ENCODE measurements at regions not wholly inside any gene's neighbourhood (a gene's known extent, or its start where the extent isn't known, plus 50 kb on each side); places are given as distances from the start of the nearest gene placed in this dataset.
A peak's percentile ranks its signal among the peaks of the same experiment; 100 is the strongest.
"Not testable (repeated sequence)": the region's sequence is repeated elsewhere in the genome, so short reads cannot be mapped to it uniquely, and the experiment has no call there.

DNA sequence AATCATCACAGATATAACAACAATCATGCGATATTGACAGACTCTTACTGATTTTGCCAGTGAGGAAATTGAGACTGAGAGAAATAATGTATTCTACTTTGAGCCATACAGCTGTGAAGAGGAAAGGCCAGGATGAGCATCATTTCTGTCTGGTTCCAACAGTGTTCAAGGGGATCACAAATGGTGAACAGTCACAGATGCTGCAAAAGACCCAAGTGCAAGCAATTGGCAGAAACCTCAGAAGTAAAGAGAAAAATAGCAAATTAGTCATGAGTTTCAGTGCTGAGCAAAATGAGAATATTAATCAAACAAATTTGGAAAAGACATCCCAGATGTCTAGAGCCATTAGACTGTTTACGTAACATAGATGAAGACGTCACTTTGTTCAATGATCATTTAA is 114.1 kb downstream of the RAB38 start:
- DNase-seq (ENCODE audit: low spot score), result no peak

GRCh38 chr11:88059326-88059725 is 115.9 kb downstream of the RAB38 start:
- no peak for DNase-seq (ENCODE audit: low spot score)

GRCh38 chr11:88051396-88051795 is 123.8 kb downstream of the RAB38 start:
- no peak for DNase-seq (ENCODE audit: low spot score)

GRCh38 chr11:88050247-88050646 is 125.0 kb downstream of the RAB38 start:
- DNase-seq (ENCODE audit: low spot score), result no peak

- DNase-seq (ENCODE audit: low spot score), result not testable (repeated sequence)
These were observed 130.0 kb downstream of the RAB38 start for GRCh38 chr11:88045288-88045687.

DNA sequence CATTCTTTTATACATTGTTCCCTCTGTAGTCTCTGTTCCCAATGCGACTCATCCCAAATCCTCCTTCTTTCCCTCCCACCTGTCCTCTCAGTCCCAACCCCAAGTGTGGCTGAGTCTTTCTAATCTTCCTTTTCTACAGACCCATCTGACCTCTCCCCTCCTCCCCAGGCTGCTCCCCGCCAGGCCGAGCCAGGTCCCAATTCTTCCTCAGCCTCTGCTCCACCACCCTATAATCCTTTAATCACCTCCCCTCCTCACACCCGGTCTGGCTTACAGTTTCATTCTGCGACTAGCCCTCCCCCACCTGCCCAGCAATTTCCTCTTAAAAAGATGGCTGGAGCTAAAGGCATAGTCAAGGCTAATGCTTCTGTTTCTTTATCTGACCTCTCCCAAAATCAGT is 130.6 kb downstream of the RAB38 start:
- DNase-seq (ENCODE audit: low spot score), result not testable (repeated sequence)

GRCh38 chr11:88043149-88043548 is 132.1 kb downstream of the RAB38 start:
- no peak for DNase-seq (ENCODE audit: low spot score)

GRCh38 chr11:88042647-88043046 is 132.6 kb downstream of the RAB38 start:
- no peak for DNase-seq (ENCODE audit: low spot score)

DNA sequence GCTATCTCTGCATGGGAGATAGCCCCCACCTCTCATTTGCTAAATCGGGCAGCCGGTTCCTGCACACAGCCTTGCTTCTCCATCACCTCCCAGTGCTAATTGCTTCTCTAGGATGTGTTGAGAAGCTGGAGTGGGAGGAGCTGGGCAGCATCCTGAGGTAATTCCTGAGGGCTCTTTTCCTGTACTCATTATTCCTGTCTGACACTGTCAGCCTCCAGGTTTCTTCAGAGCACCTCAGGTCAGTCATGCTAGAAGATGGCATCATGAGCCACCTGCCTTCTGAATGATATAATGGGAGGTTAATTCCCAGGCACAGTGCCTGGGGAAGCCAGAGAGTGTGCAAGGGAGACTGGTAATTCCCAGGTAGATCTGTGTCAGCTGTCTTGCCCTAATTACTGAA is 133.0 kb downstream of the RAB38 start:
- DNase-seq (ENCODE audit: low spot score), result no peak

DNA sequence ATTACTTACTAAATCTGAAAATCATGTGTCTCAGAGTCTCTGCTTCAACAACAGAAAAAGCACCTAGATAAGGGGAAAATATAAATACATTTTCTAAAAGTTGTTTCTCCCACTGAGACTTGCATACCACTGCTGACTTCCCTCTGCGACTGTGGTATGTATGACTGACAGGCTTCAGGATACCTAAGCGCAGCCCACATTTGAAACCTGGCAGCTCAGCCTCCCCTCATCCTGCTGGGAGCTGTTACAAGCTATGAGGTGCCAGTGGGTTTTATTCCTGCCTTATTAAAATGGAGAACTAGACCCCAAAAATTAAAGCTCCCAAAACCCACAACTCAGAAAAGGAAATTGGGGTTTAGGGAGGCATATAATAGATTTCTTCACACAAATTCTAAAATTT is 133.6 kb downstream of the RAB38 start:
- DNase-seq (ENCODE audit: low spot score), result no peak

GRCh38 chr11:88040148-88040496 is 135.1 kb downstream of the RAB38 start:
- no peak for DNase-seq (ENCODE audit: low spot score)

- DNase-seq (ENCODE audit: low spot score), result no peak
These were observed 135.6 kb downstream of the RAB38 start for GRCh38 chr11:88039476-88040147.

- DNase-seq (ENCODE audit: low spot score), result no peak
These were observed 137.2 kb downstream of the RAB38 start for GRCh38 chr11:88038063-88038462.

DNA sequence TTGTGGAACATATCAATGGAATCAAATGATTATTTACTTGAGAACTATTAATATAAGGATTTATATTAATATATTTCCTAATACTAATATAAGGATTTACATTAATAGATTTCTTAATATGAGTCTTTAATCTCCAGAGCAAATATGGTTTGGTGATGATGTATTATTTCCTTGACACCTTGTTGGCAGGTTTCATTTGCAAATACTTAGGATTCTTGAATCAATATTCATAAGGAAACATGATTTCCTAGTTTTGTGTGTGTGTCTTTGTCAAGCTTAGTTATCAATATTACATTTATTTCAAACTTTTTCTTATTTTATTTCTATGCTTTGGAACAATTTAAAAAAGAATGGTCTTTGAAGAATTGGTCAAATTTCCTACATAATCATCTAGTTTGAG is 138.5 kb downstream of the RAB38 start:
- no peak for DNase-seq (ENCODE audit: low spot score)

DNA sequence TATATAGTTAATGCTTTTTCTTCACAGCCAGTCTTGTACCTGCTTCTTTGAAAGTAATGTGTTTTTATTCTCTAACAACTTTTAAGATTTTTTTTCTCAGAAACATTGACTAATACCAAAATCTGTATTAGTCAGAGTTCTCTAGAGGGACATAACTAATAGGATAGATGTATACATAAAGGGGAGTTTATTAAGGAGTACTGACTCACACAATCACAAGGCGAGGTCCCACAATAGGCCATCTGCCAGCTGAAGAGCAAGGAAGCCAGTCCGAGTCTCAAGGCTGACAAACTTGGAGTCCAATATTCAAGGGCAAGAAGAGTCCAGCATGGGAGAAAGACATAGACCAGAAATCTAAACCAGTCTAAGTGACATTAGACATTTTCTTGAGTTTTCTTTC is 140.0 kb downstream of the RAB38 start:
- no peak for DNase-seq (ENCODE audit: low spot score)

DNA sequence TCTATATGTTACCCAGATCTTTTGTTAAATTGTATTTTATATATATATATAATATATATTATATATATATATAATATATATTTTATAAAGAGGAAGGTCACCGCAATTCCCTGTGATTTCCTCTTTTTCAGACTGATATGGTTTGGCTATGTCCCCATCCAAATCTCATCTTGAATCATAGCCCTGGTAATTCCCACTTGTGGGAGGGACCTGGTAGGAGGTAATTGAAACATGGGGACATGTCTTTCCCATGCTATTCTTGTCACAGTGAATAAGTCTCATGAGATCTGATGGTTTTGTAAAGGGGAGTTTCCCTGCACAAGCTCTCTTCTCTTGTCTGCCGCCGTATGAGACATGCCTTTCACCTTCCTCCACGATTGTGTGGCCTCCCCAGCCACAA is 157.6 kb downstream of the RAB38 start:
- DNase-seq (ENCODE audit: low spot score), result no peak

GRCh38 chr11:88016392-88017170 is 158.7 kb downstream of the RAB38 start:
- DNase-seq (ENCODE audit: low spot score), result peak; percentile 40

DNA sequence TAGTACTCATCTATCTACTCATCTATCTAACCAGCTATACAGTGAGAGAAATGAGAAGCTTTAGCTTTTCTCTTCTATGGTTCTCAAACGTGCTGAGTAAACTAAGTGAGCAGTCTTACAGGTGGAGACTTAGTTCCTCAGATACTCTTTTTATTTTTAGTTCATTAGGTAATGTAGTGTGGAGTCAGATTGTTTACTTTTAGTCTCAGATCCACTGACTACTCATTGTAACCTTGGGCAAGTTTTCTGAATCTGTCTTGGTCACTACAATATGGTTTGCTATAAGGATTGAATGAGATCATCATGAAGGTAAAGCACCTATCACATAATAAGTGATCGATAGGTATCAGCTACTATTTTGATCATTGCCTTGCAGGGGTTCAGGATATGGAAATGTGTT is 160.1 kb downstream of the RAB38 start:
- DNase-seq (ENCODE audit: low spot score), result no peak

GRCh38 chr11:88013508-88014065 is 161.7 kb downstream of the RAB38 start:
- DNase-seq (ENCODE audit: low spot score), result no peak

- no peak for DNase-seq (ENCODE audit: low spot score)
These were observed 162.8 kb downstream of the RAB38 start for GRCh38 chr11:88012456-88012855.

GRCh38 chr11:87976009-87976408 is 199.2 kb downstream of the RAB38 start:
- no peak for DNase-seq (ENCODE audit: low spot score)

GRCh38 chr11:87974797-87975196 is 200.4 kb downstream of the RAB38 start:
- DNase-seq (ENCODE audit: low spot score), result no peak

DNA sequence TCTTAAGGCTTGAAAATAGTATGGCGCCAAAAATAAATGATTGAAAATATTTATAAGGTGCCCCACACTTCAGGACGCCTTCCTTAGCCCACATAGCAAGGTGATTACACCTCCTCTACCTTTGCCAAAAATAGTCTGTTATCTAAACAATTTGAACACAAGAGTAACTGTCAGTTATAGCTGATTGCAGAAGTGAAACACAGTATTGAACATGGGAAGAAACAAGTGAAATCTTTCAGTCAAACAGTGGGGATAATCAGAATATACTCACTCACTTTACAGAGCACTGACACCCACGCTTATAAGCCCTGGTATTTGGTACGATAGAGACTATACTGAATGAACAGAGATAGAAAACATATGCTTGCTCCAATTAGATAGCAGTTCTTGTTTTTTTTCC is 203.1 kb downstream of the RAB38 start:
- no peak for DNase-seq (ENCODE audit: low spot score)

- no peak for DNase-seq (ENCODE audit: low spot score)
These were observed 203.9 kb downstream of the RAB38 start for GRCh38 chr11:87971354-87971753.

Measured in AG08395 (cell line).